Esophagus squamous epithelium (tissue), 5 donors: ENCODE measurements at regions not wholly inside any gene's neighbourhood (a gene's known extent, or its start where the extent isn't known, plus 50 kb on each side); places are given as distances from the start of the nearest gene placed in this dataset.

Experiments
- DNase-seq: peaks from one replicate; lab custom pipeline; 2025; lab: John Stamatoyannopoulos, UW
- H3K27ac ChIP-seq, 4 donors: fragments of 200-600 bp; sonication (generic); one replicate each; pipeline ENCODE4 v1.5.1; 2016 to 2019; ENCODE audit warnings: mild to moderate bottlenecking in 1 of 4
- H3K27me3 ChIP-seq, 4 donors: fragments of 200-600 bp; sonication (generic); 1 replicate in 3 of 4; 2 replicates in 1 of 4; pipeline versions ENCODE4 v1.5.1 to v1.6.0; 2017 to 2021; ENCODE audit warnings: antibody characterized with exemption in 1 of 4
- H3K36me3 ChIP-seq, 3 donors: fragments of 200-600 bp; sonication (generic); one replicate each; pipeline ENCODE4 v1.5.1; 2016 to 2019
- H3K4me1 ChIP-seq, 3 donors: fragments of 200-600 bp; sonication (generic); one replicate each; pipeline ENCODE4 v1.5.1; 2017 to 2019
- H3K4me3 ChIP-seq, 4 donors: fragments of 200-600 bp; sonication (generic); 1 replicate in 3 of 4; 2 replicates in 1 of 4; pipeline ENCODE4 v1.5.1; 2016 to 2019; ENCODE audit warnings: mild to moderate bottlenecking in 2 of 4, moderate library complexity in 1 of 4
- H3K9me3 ChIP-seq, 3 donors: fragments of 200-600 bp; sonication (generic); one replicate each; pipeline ENCODE4 v1.5.1; 2016 to 2019
- CTCF ChIP-seq, 6 experiments: fragments of 450-650 bp in 4 of 6; fragments of 200-600 bp in 2 of 6; sonication (generic) in 2 of 6; IDR thresholded peaks; one replicate each; pipeline ENCODE4 v1.5.1; 2016 to 2019; ENCODE audit warnings: antibody characterized with exemption in 6 of 6, mild to moderate bottlenecking in 4 of 6, moderate library complexity in 4 of 6
- POLR2A ChIP-seq, 4 donors: fragments of 450-650 bp; IDR thresholded peaks; one replicate each; pipeline ENCODE4 v1.6.1; 2017; ENCODE audit warnings: antibody characterized with exemption in 4 of 4, mild to moderate bottlenecking in 4 of 4, moderate library complexity in 3 of 4
- WGBS, 2 donors: methylation state at CpG; one replicate each; pipeline ENCODE4 v1.1.5; 2018; 5-methylcytosine and 5-hydroxymethylcytosine counted together
- intact Hi-C: fragments of 100-400 bp; cut with DNase I; formaldehyde crosslinking; loops from one replicate; pipeline ENCODE4 v1.15.0; 2022
- donor health status: DM: yes; HTN: yes; CAD: no.

GRCh38 chr7:82528577-82529310 lies 85.2 kb upstream of the CACNA2D1 start:
- no peak overlapping the region for H3K4me3 ChIP-seq
- intact Hi-C loops: no loop called here
- H3K9me3 ChIP-seq: no peaks in the 10 kb centered on the region
- H3K4me1 ChIP-seq: no peaks in the 10 kb centered on the region
- TF ChIP-seq POLR2A (IDR thresholded peaks at IDR 0.05) (no peak), CTCF (IDR thresholded peaks at IDR 0.05) (no peak)
- H3K27ac ChIP-seq: no peak overlapping the region
- 67 to 71% methylated on average over 3 of the region's 3 CpGs for WGBS, 2 donors
- H3K36me3 ChIP-seq: no peaks in the 10 kb centered on the region
- no peak for DNase-seq
- H3K27me3 ChIP-seq: peaks cover 0 to 60% (median 0%) of the 10 kb centered on the region in 4 donors

GRCh38 chr7:82527851-82528250 lies 84.3 kb upstream of the CACNA2D1 start:
- Histone ChIP-seq H3K9me3 (no peaks in the 10 kb centered on the region), H3K27ac (no peak overlapping the region), H3K27me3 (peaks cover 0 to 60% (median 0%) of the 10 kb centered on the region in 4 donors), H3K4me3 (no peak overlapping the region), H3K4me1 (no peaks in the 10 kb centered on the region), H3K36me3 (no peaks in the 10 kb centered on the region)
- no peak for DNase-seq
- no peak for TF ChIP-seq CTCF (IDR thresholded peaks at IDR 0.05)
- no peak for TF ChIP-seq POLR2A (IDR thresholded peaks at IDR 0.05)
- 48 to 55% methylated on average over 1 of the region's 1 CpG for WGBS, 2 donors
- intact Hi-C loops: no loop called here

DNA sequence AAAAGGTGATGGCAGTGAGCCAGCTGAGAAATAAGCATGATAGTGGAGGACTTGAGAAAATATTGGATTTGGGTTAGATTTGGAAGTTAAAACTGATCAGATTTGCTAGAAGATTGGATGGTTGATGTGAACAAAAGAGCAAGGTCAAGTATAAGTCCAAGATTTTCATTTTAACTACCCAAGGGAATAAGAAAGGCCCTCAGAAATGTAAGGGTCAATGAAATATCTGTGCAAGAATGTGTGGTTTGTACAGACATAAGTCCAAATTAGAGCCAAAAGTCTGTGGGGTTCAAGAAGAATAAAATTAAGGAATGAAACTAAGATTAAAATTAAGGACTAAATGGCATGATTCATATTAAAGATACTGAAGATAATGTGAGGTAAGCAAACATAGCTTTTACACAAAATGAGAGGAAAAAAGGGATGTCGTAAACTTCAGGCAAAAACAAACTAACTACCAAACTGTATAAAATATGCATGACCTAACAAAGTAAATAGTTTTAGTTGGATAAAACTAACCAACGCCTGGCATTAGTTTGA lies 78.4 kb upstream of the CACNA2D1 start:
- no peaks in the 10 kb centered on the region for H3K9me3 ChIP-seq
- no peaks in the 10 kb centered on the region for H3K4me1 ChIP-seq
- DNase-seq: no peak
- H3K4me3 ChIP-seq: no peak overlapping the region
- no peaks in the 10 kb centered on the region for H3K36me3 ChIP-seq
- intact Hi-C loops: no loop called here
- TF ChIP-seq POLR2A (IDR thresholded peaks at IDR 0.05): no peak
- no peak for TF ChIP-seq CTCF (IDR thresholded peaks at IDR 0.05)
- no peak overlapping the region for H3K27ac ChIP-seq
- H3K27me3 ChIP-seq: peaks cover 0 to 19% (median 0%) of the 10 kb centered on the region in 4 donors
- 49 to 54% methylated on average over 2 of the region's 2 CpGs for whole genome bisulfite sequencing, 2 donors

DNA sequence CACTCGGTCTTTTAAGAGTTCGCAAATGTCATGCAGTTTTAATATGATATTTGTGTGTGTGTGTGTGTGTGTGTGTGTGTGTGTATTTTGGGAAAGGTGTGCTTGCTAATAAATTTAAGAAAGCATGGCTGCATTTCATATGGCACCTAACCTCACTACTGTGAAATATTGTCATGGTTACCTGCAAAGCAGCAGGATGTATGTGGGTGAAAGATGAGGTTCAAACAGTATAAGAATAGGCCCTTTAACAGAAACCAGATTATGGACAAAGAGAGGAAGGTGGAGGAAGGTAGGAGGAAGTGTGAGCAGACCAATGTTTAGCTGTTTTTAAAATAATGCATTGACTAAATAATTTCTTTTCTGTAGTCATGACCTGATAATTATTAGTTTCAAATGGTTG lies 73.5 kb upstream of the CACNA2D1 start:
- no peak for TF ChIP-seq CTCF (IDR thresholded peaks at IDR 0.05)
- no peak for TF ChIP-seq POLR2A (IDR thresholded peaks at IDR 0.05)
- no peaks in the 10 kb centered on the region for H3K4me1 ChIP-seq
- no peak overlapping the region for H3K4me3 ChIP-seq
- H3K36me3 ChIP-seq: no peaks in the 10 kb centered on the region
- WGBS, 2 donors: 96 to 97% methylated on average over 2 of the region's 2 CpGs
- no peak for DNase-seq
- H3K27ac ChIP-seq: no peak overlapping the region
- no peaks in the 10 kb centered on the region for H3K9me3 ChIP-seq
- peaks cover 0 to 14% (median 0%) of the 10 kb centered on the region in 4 donors for H3K27me3 ChIP-seq
- intact Hi-C loops: no loop called here

GRCh38 chr7:82511542-82511941 lies 68.0 kb upstream of the CACNA2D1 start:
- DNase-seq: no peak
- H3K4me3 ChIP-seq: no peak overlapping the region
- no peaks in the 10 kb centered on the region for H3K9me3 ChIP-seq
- peaks cover 0 to 19% (median 0%) of the 10 kb centered on the region in 3 donors for H3K4me1 ChIP-seq
- peaks cover 0 to 29% (median 0%) of the 10 kb centered on the region in 4 donors for H3K27me3 ChIP-seq
- no peaks in the 10 kb centered on the region for H3K36me3 ChIP-seq
- H3K27ac ChIP-seq: no peak overlapping the region
- TF ChIP-seq CTCF (IDR thresholded peaks at IDR 0.05): no peak
- TF ChIP-seq POLR2A (IDR thresholded peaks at IDR 0.05): no peak
- intact Hi-C loops: no loop called here
